Retinal pigment epithelial cell (primary cell): ENCODE measurements at regions not wholly inside any gene's neighbourhood (a gene's known extent, or its start where the extent isn't known, plus 50 kb on each side); places are given as distances from the start of the nearest gene placed in this dataset.

Experiments used
- DNase-seq: peaks from one replicate; pipeline ENCODE4 v3.0.0-alpha.2; 2010; ENCODE audit warnings: low read depth
- H3K4me3 ChIP-seq: 2 replicates; pipeline ENCODE4 v1.5.1; 2011; ENCODE audit warnings: mild to moderate bottlenecking, low read length, control low read depth, moderate library complexity
- CTCF ChIP-seq: conservative IDR thresholded peaks from 2 replicates; pipeline ENCODE4 v1.5.1; 2011; ENCODE audit warnings: low read depth, low read length, control low read depth, inconsistent platforms

DNA sequence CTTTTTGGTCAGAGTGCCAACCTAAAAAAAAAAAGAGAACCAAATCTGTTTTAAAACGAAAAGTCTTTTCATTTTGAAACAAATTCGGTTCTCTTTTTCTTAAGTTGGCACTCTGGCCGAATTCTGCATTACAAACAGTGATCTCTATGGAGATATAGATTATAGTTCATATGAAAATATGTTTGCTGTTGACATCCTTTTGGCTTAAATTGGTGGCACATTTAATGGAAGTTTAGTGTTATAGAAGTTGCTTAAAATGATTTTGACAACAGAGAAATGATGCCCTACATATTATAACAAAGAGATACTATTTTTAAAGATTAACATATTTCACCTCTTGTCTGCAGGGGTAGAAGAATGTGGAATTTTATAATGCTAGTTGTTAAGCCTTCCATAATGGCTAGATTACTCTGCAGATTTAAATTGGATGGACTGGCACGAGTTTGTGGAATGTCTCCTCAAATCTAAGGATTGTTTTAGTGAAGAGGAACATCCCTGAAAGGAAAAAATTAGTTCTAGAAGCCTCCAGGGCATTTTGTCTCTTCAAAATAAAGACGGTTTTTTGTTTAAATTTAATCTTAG is 222.9 kb upstream of the CDH2 start:
- peak; percentile 43 for DNase-seq

DNA sequence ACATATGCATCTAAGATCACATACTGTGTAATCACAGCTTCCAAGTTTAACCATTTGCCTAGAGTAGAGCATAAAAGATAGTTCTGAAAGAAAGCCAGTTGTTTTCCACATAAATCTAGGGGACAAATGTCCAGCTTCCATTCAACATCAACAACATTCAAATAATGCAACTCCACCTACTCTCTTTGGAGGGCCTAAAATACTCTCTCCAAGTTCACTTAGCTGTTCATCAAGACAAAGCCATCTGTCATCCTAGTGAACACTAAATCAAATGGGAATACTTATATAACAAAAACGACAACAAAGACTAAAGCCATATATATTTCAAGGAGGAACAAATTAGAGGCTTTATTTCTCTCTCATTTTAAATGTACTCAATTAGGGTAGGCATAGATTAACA is 221.5 kb upstream of the CDH2 start:
- DNase-seq, result no peak
- no peak for TF ChIP-seq CTCF

More for the DNA sequence above, 222.9 kb upstream of the CDH2 start:
- no peak overlapping the region for H3K4me3 ChIP-seq
- TF ChIP-seq CTCF, result no peak

DNA sequence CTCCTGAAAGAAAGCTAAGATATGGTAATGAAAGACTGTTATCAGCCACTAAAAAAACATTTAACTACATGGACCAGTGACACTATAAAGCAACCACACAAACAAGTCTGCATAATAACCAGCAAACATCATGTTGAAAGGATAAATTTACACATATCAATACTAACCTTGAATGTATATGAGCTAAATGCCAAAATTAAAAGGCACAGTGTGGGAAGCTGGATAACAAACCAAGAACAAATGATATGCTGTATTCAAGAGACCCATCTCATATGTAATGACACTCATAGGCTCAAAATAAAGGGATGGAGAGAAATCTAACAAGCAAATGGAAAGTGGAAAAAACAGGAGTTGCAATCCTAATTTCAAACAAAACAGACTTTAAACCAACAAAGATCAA is 213.1 kb upstream of the CDH2 start:
- TF ChIP-seq CTCF, result no peak
- no peak overlapping the region for H3K4me3 ChIP-seq
- DNase-seq, result no peak

More for the DNA sequence above, 221.5 kb upstream of the CDH2 start:
- no peak overlapping the region for H3K4me3 ChIP-seq

DNA sequence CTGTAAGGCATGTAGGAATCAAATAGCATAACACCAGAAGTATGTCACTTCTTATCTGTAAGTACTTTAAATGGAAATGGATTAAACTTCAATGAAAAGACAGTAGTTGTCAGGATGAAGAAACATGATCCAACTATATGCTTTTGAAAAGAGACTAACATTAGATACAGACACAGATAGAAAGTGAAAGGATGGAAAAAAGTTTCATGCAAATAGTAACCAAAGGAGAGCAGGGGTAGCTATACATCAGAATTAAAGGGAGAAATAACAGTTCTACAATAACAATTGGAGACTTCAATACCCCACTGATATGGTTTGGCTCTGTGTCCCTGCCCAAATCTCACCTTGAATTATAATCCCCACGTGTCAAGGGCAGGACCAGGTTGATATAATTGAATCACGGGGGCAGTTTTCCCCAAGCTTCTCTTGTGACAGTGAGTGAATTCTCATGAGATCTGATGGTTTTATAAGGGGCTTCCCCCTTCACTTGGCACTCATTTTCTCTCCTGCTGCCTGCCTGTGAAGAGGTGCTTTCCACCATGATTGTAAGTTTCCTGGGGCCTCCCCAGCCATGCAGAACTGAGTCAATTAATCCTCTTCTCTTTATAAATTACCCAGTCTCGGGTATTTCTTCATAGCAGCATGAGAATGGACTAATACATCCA is 205.4 kb upstream of the CDH2 start:
- DNase-seq, result no peak
- TF ChIP-seq CTCF, result no peak
- no peak overlapping the region for H3K4me3 ChIP-seq

- TF ChIP-seq CTCF, result no peak
- no peak for DNase-seq
- no peak overlapping the region for H3K4me3 ChIP-seq
These were observed 195.3 kb upstream of the CDH2 start for GRCh38 chr18:28372186-28372585.

DNA sequence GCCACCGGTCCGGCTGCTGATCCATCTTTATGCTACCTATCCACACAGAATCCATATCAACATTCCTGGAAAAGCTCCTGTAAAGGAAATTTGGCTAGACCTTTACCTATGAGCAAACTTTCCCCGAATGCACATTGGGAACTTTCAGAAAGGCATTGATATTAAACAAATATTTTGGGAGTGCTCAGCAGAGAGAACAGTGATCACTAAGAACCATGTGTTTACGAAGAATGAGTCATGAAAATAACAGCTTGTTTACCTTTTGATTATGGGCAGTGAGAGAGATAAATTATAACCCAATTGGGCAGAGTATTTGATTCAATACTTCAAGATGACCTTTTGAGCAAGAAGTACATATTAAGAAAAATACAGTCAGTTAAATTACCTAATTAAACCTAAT is 189.7 kb upstream of the CDH2 start:
- TF ChIP-seq CTCF, result no peak
- H3K4me3 ChIP-seq, result no peak overlapping the region
- no peak for DNase-seq

DNA sequence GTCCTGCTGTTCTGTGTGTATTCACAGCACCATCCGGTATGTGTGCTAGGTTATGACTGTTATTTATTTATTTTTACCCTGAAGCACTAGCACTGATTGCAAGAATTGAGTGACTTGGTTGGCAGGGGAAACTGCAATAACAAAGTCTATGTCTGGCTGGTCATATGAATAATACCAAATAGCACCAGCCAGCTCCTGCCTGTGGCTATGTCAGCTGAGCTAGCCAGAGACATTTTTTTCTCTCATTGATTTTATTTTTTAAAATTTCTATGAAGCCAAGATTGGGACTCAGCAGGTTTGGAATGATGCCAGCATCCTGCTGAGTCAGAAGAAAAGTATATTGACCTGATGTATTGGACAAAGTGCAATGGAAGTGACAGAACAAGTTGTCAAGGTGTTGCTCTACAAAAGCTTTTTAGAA is 188.5 kb upstream of the CDH2 start:
- H3K4me3 ChIP-seq, result no peak overlapping the region
- DNase-seq, result peak; percentile 89
- no peak for TF ChIP-seq CTCF
